Thoracic aorta (tissue), 2 donors: ENCODE measurements at regions not wholly inside any gene's neighbourhood (a gene's known extent, or its start where the extent isn't known, plus 50 kb on each side); places are given as distances from the start of the nearest gene placed in this dataset.

ENCODE experiments used
- ATAC-seq: fragments of 150-250 bp; one replicate; pipeline ENCODE4 v1.8.0; 2017; ENCODE audit warnings: low read depth; ENCODE audit not compliant: insufficient number of reproducible peaks, low FRiP score
- DNase-seq: peaks from one replicate; pipeline ENCODE4 v3.0.0-alpha.2; 2020; ENCODE audit warnings: low spot score
- H3K27ac ChIP-seq, 2 donors: fragments of 200-600 bp; sonication (generic); 1 replicate in 1 of 2; 2 replicates in 1 of 2; pipeline ENCODE4 v1.5.1; 2016; ENCODE audit warnings: mild to moderate bottlenecking in 2 of 2, moderate library complexity in 2 of 2
- H3K27me3 ChIP-seq: fragments of 200-600 bp; sonication (generic); replicated peaks from 2 replicates; pipeline ENCODE4 v1.6.0; 2016; ENCODE audit warnings: mild to moderate bottlenecking; ENCODE audit not compliant: insufficient read depth
- H3K36me3 ChIP-seq: fragments of 200-600 bp; sonication (generic); one replicate; pipeline ENCODE4 v1.5.1; 2016
- H3K4me1 ChIP-seq, 2 donors: fragments of 200-600 bp; sonication (generic); 1 replicate in 1 of 2; 2 replicates in 1 of 2; pipeline versions ENCODE4 v1.5.1 to v1.6.0; 2016; ENCODE audit warnings: low read depth in 2 of 2, mild to moderate bottlenecking in 1 of 2; ENCODE audit not compliant: control insufficient read depth in 1 of 2
- H3K4me3 ChIP-seq: fragments of 200-600 bp; sonication (generic); 2 replicates; pipeline ENCODE4 v1.5.1; 2016; ENCODE audit warnings: mild to moderate bottlenecking
- H3K9me3 ChIP-seq: fragments of 200-600 bp; sonication (generic); 2 replicates; pipeline ENCODE4 v1.5.1; 2016
- CTCF ChIP-seq: fragments of 200-600 bp; sonication (generic); IDR thresholded peaks from one replicate; pipeline ENCODE4 v1.5.1; 2019; ENCODE audit warnings: antibody characterized with exemption

- ATAC-seq: no peak
- H3K9me3 ChIP-seq: peaks cover 12% of the 10 kb centered on the region
- no peak overlapping the region for H3K4me3 ChIP-seq
- H3K27ac ChIP-seq: no peak overlapping the region
- no peaks in the 10 kb centered on the region for H3K27me3 ChIP-seq
- H3K4me1 ChIP-seq: no peaks in the 10 kb centered on the region
- no peak for DNase-seq
- no peak for TF ChIP-seq CTCF
- no peaks in the 10 kb centered on the region for H3K36me3 ChIP-seq
Observed at GRCh38 chr10:52836816-52837215, 64.2 kb upstream of the MBL2 start.
